ENCODE measurements at regions not wholly inside any gene's neighbourhood (a gene's known extent, or its start where the extent isn't known, plus 50 kb on each side); places are given as distances from the start of the nearest gene placed in this dataset.

GRCh38 chr12:58654021-58654420 is 266.3 kb downstream of the LRIG3 start:
- TF ChIP-seq, protein P1, sequence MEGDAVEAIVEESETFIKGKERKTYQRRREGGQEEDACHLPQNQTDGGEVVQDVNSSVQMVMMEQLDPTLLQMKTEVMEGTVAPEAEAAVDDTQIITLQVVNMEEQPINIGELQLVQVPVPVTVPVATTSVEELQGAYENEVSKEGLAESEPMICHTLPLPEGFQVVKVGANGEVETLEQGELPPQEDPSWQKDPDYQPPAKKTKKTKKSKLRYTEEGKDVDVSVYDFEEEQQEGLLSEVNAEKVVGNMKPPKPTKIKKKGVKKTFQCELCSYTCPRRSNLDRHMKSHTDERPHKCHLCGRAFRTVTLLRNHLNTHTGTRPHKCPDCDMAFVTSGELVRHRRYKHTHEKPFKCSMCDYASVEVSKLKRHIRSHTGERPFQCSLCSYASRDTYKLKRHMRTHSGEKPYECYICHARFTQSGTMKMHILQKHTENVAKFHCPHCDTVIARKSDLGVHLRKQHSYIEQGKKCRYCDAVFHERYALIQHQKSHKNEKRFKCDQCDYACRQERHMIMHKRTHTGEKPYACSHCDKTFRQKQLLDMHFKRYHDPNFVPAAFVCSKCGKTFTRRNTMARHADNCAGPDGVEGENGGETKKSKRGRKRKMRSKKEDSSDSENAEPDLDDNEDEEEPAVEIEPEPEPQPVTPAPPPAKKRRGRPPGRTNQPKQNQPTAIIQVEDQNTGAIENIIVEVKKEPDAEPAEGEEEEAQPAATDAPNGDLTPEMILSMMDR (IDR thresholded peaks at IDR 0.05) = no peak
- TF ChIP-seq ZFX (IDR thresholded peaks at IDR 0.05; ENCODE audit: borderline replicate concordance) = no peak
